HepG2 (cell line): ENCODE measurements at regions not wholly inside any gene's neighbourhood (a gene's known extent, or its start where the extent isn't known, plus 50 kb on each side); places are given as distances from the start of the nearest gene placed in this dataset.

Source experiments
- ATAC-seq: fragments of 200-7000 bp; cut with Tn5 transposase; 3 replicates; pipeline ENCODE4 v1.9.1; 2020; ENCODE audit warnings: mild to moderate bottlenecking, moderate library complexity
- BruUV-seq: library from RNA; stranded (reverse); fragments of 400-500 nt; replicated peaks from 2 replicates; lab custom pipeline; 2021; lab: Mats Ljungman, UMichigan
- CTCF ChIA-PET: fragments of 300-600 bp; formaldehyde crosslinking; extraction: SDS; loops from one replicate; lab custom pipeline; 2021; ENCODE audit warnings: low total read pairs, inconsistent platforms, low intra/inter-chr PET ratio; lab: Yijun Ruan, JAX
- POLR2A ChIA-PET: fragments of 350-600 bp; sonication (Branson Sonifier 250); formaldehyde crosslinking; loops from one replicate; lab custom pipeline; 2020; ENCODE audit warnings: antibody characterized with exemption, inconsistent platforms; lab: Yijun Ruan, JAX
- DNase-seq: peaks from one replicate; pipeline ENCODE4 v3.0.0-alpha.2; 2015; ENCODE audit warnings: low spot score
- FAIRE-seq: peaks from 3 replicates; lab custom pipeline; 2011; peaks lifted over from hg19 to GRCh38; lab: Jason Lieb, UNC
- H2AFZ ChIP-seq: one replicate; pipeline ENCODE4 v1.6.1; 2011; ENCODE audit warnings: low read length, inconsistent platforms
- H3K27ac ChIP-seq: fragments of 300-600 bp; 3 replicates; pipeline ENCODE4 v1.8.0; 2011; ENCODE audit warnings: mixed run types, mild to moderate bottlenecking, mixed read lengths, low read length, inconsistent platforms; ENCODE audit not compliant: insufficient read depth; ENCODE audit errors: extremely low read length
- H3K27me3 ChIP-seq, 2 experiments: fragments of 200-600 bp in 1 of 2; 2 replicates in 1 of 2; 3 replicates in 1 of 2; pipeline versions ENCODE4 v1.6.0 to v1.8.0; 2011; ENCODE audit warnings: low read length in 2 of 2, mild to moderate bottlenecking in 2 of 2, moderate library complexity in 2 of 2, inconsistent platforms in 1 of 2; ENCODE audit not compliant: insufficient read depth in 2 of 2, control insufficient read depth in 1 of 2
- H3K36me3 ChIP-seq, 2 experiments: fragments of 200-600 bp in 1 of 2; replicated peaks in 1 of 2; 2 replicates in 1 of 2; 3 replicates in 1 of 2; pipeline versions ENCODE4 v1.5.1 to v1.8.0; 2011; ENCODE audit warnings: low read length in 2 of 2, inconsistent platforms in 1 of 2; ENCODE audit not compliant: insufficient read depth in 2 of 2, control insufficient read depth in 1 of 2
- H3K4me1 ChIP-seq: 2 replicates; pipeline ENCODE4 v1.5.1; 2012; ENCODE audit warnings: low read length, inconsistent platforms; ENCODE audit not compliant: insufficient read depth
- H3K4me2 ChIP-seq: 2 replicates; pipeline ENCODE4 v1.6.0; 2011; ENCODE audit warnings: low read depth, low read length, inconsistent platforms
- H3K4me3 ChIP-seq, 3 experiments: fragments of 200-600 bp in 1 of 3; sonication (generic), shearing (Covaris generic) in 1 of 3; replicated peaks in 1 of 3; 2 replicates each; pipeline ENCODE4 v1.5.1; 2011 to 2016; ENCODE audit warnings: low read length in 3 of 3, inconsistent platforms in 2 of 3, low read depth in 2 of 3, mild to moderate bottlenecking in 2 of 3, control low read depth in 1 of 3, mixed read lengths in 1 of 3; ENCODE audit not compliant: insufficient read depth in 1 of 3
- H3K79me2 ChIP-seq: one replicate; pipeline ENCODE4 v1.6.1; 2011; ENCODE audit warnings: low read length, inconsistent platforms; ENCODE audit not compliant: insufficient read depth
- H3K9ac ChIP-seq: 2 replicates; pipeline ENCODE4 v1.6.0; 2011; ENCODE audit warnings: mild to moderate bottlenecking, low read depth, low read length, inconsistent platforms; ENCODE audit not compliant: insufficient read depth
- H3K9me3 ChIP-seq: 2 replicates; pipeline ENCODE4 v1.5.1; 2012; ENCODE audit warnings: mild to moderate bottlenecking, low read length
- H4K20me1 ChIP-seq: 2 replicates; pipeline ENCODE4 v1.6.0; 2011; ENCODE audit warnings: inconsistent platforms, mild to moderate bottlenecking, low read length, moderate library complexity; ENCODE audit not compliant: insufficient read depth
- GMEB2 ChIP-seq: IDR thresholded peaks from 2 replicates; pipeline ENCODE4 v1.6.1; 2016; ENCODE audit warnings: missing biosample characterization, missing genetic modification reagents, low read depth
- MTA1 ChIP-seq: sonication (generic); formaldehyde crosslinking; IDR thresholded peaks from 2 replicates; pipeline ENCODE4 v1.4.0; 2020; ENCODE audit warnings: missing genetic modification reagents, mild to moderate bottlenecking, borderline replicate concordance
- THYN1 ChIP-seq: sonication (generic); formaldehyde crosslinking; IDR thresholded peaks from 2 replicates; pipeline ENCODE4 v1.8.1; 2023; ENCODE audit warnings: low read depth, mild to moderate bottlenecking, moderate library complexity, missing genetic modification reagents, borderline replicate concordance
- ZNF547 ChIP-seq: sonication (generic); formaldehyde crosslinking; IDR thresholded peaks from 2 replicates; pipeline ENCODE4 v1.5.1; 2020; ENCODE audit warnings: mild to moderate bottlenecking, missing genetic modification reagents
- WGBS: methylation state at CpG from one replicate; pipeline ENCODE4 v1.1.6; 2017; ENCODE audit warnings: low lambda C conversion rate; 5-methylcytosine and 5-hydroxymethylcytosine counted together
- in situ Hi-C: cut with HindIII; loops from 2 replicates; pipeline ENCODE4 v1.10.0; 2017; ENCODE audit warnings: low pct_unique_long_range_greater_than_20kb; ENCODE audit not compliant: extremely low pct_ligation_motif_present
- intact Hi-C: fragments of 100-400 bp; cut with micrococcal nuclease; formaldehyde crosslinking; loops from one replicate; pipeline ENCODE4 v1.10.0; 2022; ENCODE audit not compliant: unreplicated experiment

GRCh38 chr10:2014541-2014940 is 277.2 kb upstream of the ADARB2 start:
- ATAC-seq (no peak), FAIRE-seq (no peak), DNase-seq (no peak)
- intact Hi-C loops, result no loop called here
- WGBS, result 71% methylated on average over 12 of the region's 12 CpGs
- 0 out of 5 replicates have a peak, but pooled peaks cover 0 to 5% of the 10 kb centered on the region in 2 experiments for H3K27me3 ChIP-seq
- no TSS peak for BruUV-seq
- no peaks in the 10 kb centered on the region for H3K79me2 ChIP-seq
- H3K4me2 ChIP-seq, result no peak overlapping the region
- no peaks in the 10 kb centered on the region; the same call in 1 of the 2 replicates for H3K9me3 ChIP-seq
- no peaks in the 10 kb centered on the region for H4K20me1 ChIP-seq
- in situ Hi-C loops, result no loop called here
- POLR2A ChIA-PET, result no interaction called here
- no peaks in the 10 kb centered on the region for H3K36me3 ChIP-seq
- no peak overlapping the region for H2AFZ ChIP-seq
- no peaks in the 10 kb centered on the region for H3K4me1 ChIP-seq
- no peak overlapping the region for H3K9ac ChIP-seq
- TF ChIP-seq ZNF547 (no peak), THYN1 (CRISPR knock-in tag) (no peak)
- TF ChIP-seq, all 625 proteins: peak for 0
- no peak overlapping the region for H3K27ac ChIP-seq
- no peak overlapping the region for H3K4me3 ChIP-seq
- CTCF ChIA-PET, result no interaction called here

GRCh38 chr10:2012209-2012608 is 274.9 kb upstream of the ADARB2 start:
- in situ Hi-C loops (no loop called here), intact Hi-C loops (no loop called here)
- H3K9me3 ChIP-seq, result no peaks in the 10 kb centered on the region; the same call in 1 of the 2 replicates
- 50% methylated on average over 2 of the region's 5 CpGs for WGBS
- H3K36me3 ChIP-seq, result no peaks in the 10 kb centered on the region
- 0 out of 5 replicates have a peak, but pooled peaks cover 0 to 5% of the 10 kb centered on the region in 2 experiments for H3K27me3 ChIP-seq
- no peak for DNase-seq
- BruUV-seq, result no TSS peak
- TF ChIP-seq MTA1 (CRISPR knock-in tag) (no peak), GMEB2 (CRISPR knock-in tag) (no peak)
- TF ChIP-seq, all 625 proteins: peak for 0
- ChIA-PET CTCF (no interaction called here), POLR2A (no interaction called here)
- Histone ChIP-seq H4K20me1 (no peaks in the 10 kb centered on the region), H3K4me3 (no peak overlapping the region), H3K4me1 (no peaks in the 10 kb centered on the region), H3K4me2 (no peak overlapping the region), H2AFZ (no peak overlapping the region), H3K79me2 (no peaks in the 10 kb centered on the region), H3K9ac (no peak overlapping the region), H3K27ac (no peak overlapping the region)
- ATAC-seq (no peak), FAIRE-seq (no peak)
